ENCODE measurements at regions not wholly inside any gene's neighbourhood (a gene's known extent, or its start where the extent isn't known, plus 50 kb on each side); places are given as distances from the start of the nearest gene placed in this dataset.

GRCh38 chrX:7698248-7698647 lies 144.7 kb upstream of the VCX start:
- TF ChIP-seq CTCF (IDR thresholded peaks at IDR 0.05) (no peak), POLR2A (IDR thresholded peaks at IDR 0.05) (no peak), EP300 (IDR thresholded peaks at IDR 0.05) (no peak)
